Caco-2 (cell line): ENCODE measurements at regions not wholly inside any gene's neighbourhood (a gene's known extent, or its start where the extent isn't known, plus 50 kb on each side); places are given as distances from the start of the nearest gene placed in this dataset.

Experiments used
- BruUV-seq: library from RNA; stranded (reverse); fragments of 400-500 nt; replicated peaks from 2 replicates; lab custom pipeline; 2021; lab: Mats Ljungman, UMichigan
- CTCF ChIA-PET: fragments of 300-600 bp; sonication (Branson Sonifier 250); formaldehyde crosslinking; loops from one replicate; lab custom pipeline; 2022; ENCODE audit warnings: antibody characterized with exemption; lab: Charles Lee
- POLR2A ChIA-PET: fragments of 300-600 bp; sonication (Branson Sonifier 250); formaldehyde crosslinking; loops from one replicate; lab custom pipeline; 2022; ENCODE audit warnings: antibody characterized with exemption; lab: Charles Lee
- DNase-seq, 2 experiments: peaks; one replicate each; pipeline versions ENCODE4 v3.0.0 to v3.0.0-alpha.2; 2020 to 2022
- H3K27me3 ChIP-seq: replicated peaks from 2 replicates; pipeline ENCODE4 v1.6.0; 2011; ENCODE audit warnings: low read length; ENCODE audit not compliant: control insufficient read depth, insufficient read depth
- H3K36me3 ChIP-seq: 2 replicates; pipeline ENCODE4 v1.5.1; 2011; ENCODE audit warnings: low read length; ENCODE audit not compliant: control insufficient read depth, insufficient read depth
- H3K4me1 ChIP-seq: fragments of 250-450 bp; sonication (Bioruptor Pico); 2 replicates; pipeline ENCODE4 v1.5.1; 2020; ENCODE audit warnings: mild to moderate bottlenecking
- H3K4me3 ChIP-seq: 2 replicates; pipeline ENCODE4 v1.5.1; 2011; ENCODE audit warnings: low read depth, mild to moderate bottlenecking, control low read depth, low read length
- H3K9me3 ChIP-seq: fragments of 250-450 bp; sonication (Bioruptor Pico); 2 replicates; pipeline ENCODE4 v1.5.1; 2020; ENCODE audit warnings: mild to moderate bottlenecking, moderate library complexity
- H3K27ac Mint-ChIP-seq: one replicate; pipeline ENCODE4 v1.8.0; 2022; ENCODE audit warnings: mixed read lengths; ENCODE audit not compliant: unreplicated experiment
- H3K27me3 Mint-ChIP-seq: one replicate; pipeline ENCODE4 v1.8.0; 2022; ENCODE audit warnings: mixed read lengths; ENCODE audit not compliant: insufficient read depth, unreplicated experiment
- H3K36me3 Mint-ChIP-seq: one replicate; pipeline ENCODE4 v1.8.0; 2022; ENCODE audit warnings: mild to moderate bottlenecking, mixed read lengths; ENCODE audit not compliant: insufficient read depth, unreplicated experiment
- H3K4me1 Mint-ChIP-seq: one replicate; pipeline ENCODE4 v1.8.0; 2022; ENCODE audit warnings: low read depth, mixed read lengths; ENCODE audit not compliant: unreplicated experiment
- H3K4me3 Mint-ChIP-seq: one replicate; pipeline ENCODE4 v1.8.0; 2022; ENCODE audit warnings: mild to moderate bottlenecking, moderate library complexity, mixed read lengths; ENCODE audit not compliant: unreplicated experiment
- H3K9me3 Mint-ChIP-seq: one replicate; pipeline ENCODE4 v1.8.0; 2022; ENCODE audit warnings: mixed read lengths; ENCODE audit not compliant: unreplicated experiment
- intact Hi-C: fragments of 100-400 bp; cut with micrococcal nuclease; formaldehyde crosslinking; loops from one replicate; pipeline ENCODE4 v1.10.0; 2022; ENCODE audit not compliant: unreplicated experiment
- TF ChIP-seq, protein P1 (sequence below), 2 experiments: fragments of 200-600 bp in 1 of 2; IDR thresholded peaks; 1 replicate in 1 of 2; 2 replicates in 1 of 2; pipeline versions ENCODE4 v1.5.1 to v1.8.0; 2011 to 2022; ENCODE audit warnings: antibody characterized with exemption in 1 of 2, control low read depth in 1 of 2, inconsistent platforms in 1 of 2, low read depth in 1 of 2, low read length in 1 of 2, mild to moderate bottlenecking in 1 of 2, moderate library complexity in 1 of 2; ENCODE audit not compliant: insufficient read depth in 1 of 2, severe bottlenecking in 1 of 2, unreplicated experiment in 1 of 2

DNA sequence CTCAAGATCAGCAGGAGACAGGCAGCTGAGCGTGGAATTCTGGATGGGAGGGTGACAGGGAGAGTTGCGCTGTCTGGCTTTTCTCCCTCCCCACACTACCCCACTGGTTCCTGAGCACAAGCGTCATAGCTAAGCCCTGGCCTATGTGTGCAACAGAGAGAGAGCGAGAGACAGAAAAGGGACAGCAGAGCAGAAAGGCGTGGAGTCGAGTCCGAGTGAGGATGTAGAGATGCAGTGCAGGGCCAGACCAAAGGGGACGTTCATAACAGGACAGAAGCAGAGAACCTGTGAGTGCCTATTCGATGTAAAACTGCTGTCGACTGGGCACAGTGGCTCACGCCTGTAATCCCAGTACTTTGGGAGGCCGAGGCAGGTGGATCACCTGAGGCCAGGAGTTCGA is 94.0 kb upstream of the TMEM45B start:
- Histone ChIP-seq H3K9me3 (no peaks in the 10 kb centered on the region), H3K36me3 (peaks cover 5% of the 10 kb centered on the region; the same call in 1 of the 2 replicates), H3K4me3 (no peak overlapping the region), H3K4me1 (no peaks in the 10 kb centered on the region), H3K27me3 (no peaks in the 10 kb centered on the region)
- BruUV-seq: no TSS peak
- Mint-ChIP-seq H3K27me3 (no peaks in the 10 kb centered on the region), H3K36me3 (no peaks in the 10 kb centered on the region), H3K4me1 (no peaks in the 10 kb centered on the region), H3K27ac (no peak overlapping the region), H3K9me3 (no peaks in the 10 kb centered on the region), H3K4me3 (no peak overlapping the region)
- POLR2A ChIA-PET: no interaction called here
- TF ChIP-seq, protein P1, sequence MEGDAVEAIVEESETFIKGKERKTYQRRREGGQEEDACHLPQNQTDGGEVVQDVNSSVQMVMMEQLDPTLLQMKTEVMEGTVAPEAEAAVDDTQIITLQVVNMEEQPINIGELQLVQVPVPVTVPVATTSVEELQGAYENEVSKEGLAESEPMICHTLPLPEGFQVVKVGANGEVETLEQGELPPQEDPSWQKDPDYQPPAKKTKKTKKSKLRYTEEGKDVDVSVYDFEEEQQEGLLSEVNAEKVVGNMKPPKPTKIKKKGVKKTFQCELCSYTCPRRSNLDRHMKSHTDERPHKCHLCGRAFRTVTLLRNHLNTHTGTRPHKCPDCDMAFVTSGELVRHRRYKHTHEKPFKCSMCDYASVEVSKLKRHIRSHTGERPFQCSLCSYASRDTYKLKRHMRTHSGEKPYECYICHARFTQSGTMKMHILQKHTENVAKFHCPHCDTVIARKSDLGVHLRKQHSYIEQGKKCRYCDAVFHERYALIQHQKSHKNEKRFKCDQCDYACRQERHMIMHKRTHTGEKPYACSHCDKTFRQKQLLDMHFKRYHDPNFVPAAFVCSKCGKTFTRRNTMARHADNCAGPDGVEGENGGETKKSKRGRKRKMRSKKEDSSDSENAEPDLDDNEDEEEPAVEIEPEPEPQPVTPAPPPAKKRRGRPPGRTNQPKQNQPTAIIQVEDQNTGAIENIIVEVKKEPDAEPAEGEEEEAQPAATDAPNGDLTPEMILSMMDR (IDR thresholded peaks at IDR 0.05; ENCODE audit: insufficient read depth in 1 of 2, low read depth in 1 of 2, low read length in 1 of 2, severe bottlenecking in 1 of 2, unreplicated experiment in 1 of 2): no peak
- CTCF ChIA-PET: no interaction called here
- DNase-seq: no peak
- intact Hi-C loops: no loop called here

DNA sequence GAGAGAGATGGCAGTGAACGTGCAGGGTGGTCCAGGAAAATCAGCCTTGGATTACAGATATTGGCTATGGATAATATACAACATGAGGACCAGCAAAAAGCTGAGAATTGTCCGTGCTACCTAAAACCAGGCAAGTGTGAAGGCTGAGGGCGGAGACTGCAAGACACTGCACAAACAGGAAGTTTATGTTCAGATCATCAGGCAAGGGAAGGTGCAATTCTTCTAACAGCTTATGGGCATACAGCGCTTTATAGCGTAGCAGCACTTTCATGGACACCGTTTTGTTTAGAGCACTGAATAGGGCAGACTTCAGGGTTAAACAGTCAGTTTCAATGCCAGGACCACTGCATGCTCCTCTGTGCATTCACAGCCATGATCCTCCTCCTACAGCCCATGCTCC is 93.1 kb upstream of the TMEM45B start:
- no TSS peak for BruUV-seq
- no peaks in the 10 kb centered on the region for H3K4me1 Mint-ChIP-seq
- POLR2A ChIA-PET: no interaction called here
- H3K9me3 Mint-ChIP-seq: no peaks in the 10 kb centered on the region
- Histone ChIP-seq H3K4me3 (no peak overlapping the region), H3K36me3 (peaks cover 5% of the 10 kb centered on the region; the same call in 1 of the 2 replicates), H3K27me3 (no peaks in the 10 kb centered on the region), H3K4me1 (no peaks in the 10 kb centered on the region), H3K9me3 (no peaks in the 10 kb centered on the region)
- intact Hi-C loops: no loop called here
- no peak overlapping the region for H3K4me3 Mint-ChIP-seq
- CTCF ChIA-PET: interaction anchor here (1.7 kb wide), 1 partner anchor 347 kb away, joined by 3 read pairs; the partner anchor contains the start of gene BARX2
- TF ChIP-seq, protein P1 (IDR thresholded peaks at IDR 0.05; ENCODE audit: insufficient read depth in 1 of 2, low read depth in 1 of 2, low read length in 1 of 2, severe bottlenecking in 1 of 2, unreplicated experiment in 1 of 2): no peak
- no peaks in the 10 kb centered on the region for H3K36me3 Mint-ChIP-seq
- no peaks in the 10 kb centered on the region for H3K27me3 Mint-ChIP-seq
- no peak for DNase-seq
- no peak overlapping the region for H3K27ac Mint-ChIP-seq

DNA sequence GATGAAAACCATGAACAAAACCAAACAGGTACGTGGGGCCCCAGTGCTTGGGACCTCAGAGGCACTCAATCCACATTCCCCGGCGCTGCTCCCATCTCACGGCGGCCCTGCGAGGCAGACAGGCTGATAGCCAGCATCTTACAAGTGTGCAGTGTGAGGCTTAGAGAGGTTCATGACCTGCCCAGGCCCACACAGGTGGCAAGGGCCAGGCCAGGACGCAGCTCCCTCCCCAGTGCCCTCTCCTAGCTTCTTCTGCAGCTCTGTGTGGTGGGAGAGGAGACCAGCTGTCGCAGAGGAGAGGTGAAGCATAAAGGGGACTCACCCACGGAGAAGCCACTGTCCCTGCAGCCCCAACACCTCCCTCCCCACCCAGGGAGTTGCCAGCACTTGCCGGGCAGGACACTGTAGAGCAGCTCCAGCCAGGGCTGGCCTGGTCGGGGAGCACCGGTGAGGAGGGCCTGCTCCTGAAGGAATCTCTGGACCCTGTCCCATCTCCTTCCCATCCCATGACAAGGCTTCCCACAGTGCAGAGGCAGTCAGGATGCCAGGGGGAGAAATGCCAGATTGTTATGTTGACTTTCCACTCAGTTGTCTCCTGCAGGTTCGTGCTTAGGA is 92.4 kb upstream of the TMEM45B start:
- Histone ChIP-seq H3K36me3 (peaks cover 5% of the 10 kb centered on the region; the same call in 1 of the 2 replicates), H3K9me3 (no peaks in the 10 kb centered on the region), H3K4me1 (no peaks in the 10 kb centered on the region), H3K4me3 (no peak overlapping the region), H3K27me3 (no peaks in the 10 kb centered on the region)
- no peak overlapping the region for H3K27ac Mint-ChIP-seq
- intact Hi-C loops: no loop called here
- H3K27me3 Mint-ChIP-seq: no peaks in the 10 kb centered on the region
- peak in 1 of 2 experiments; percentile 40 for DNase-seq
- TF ChIP-seq, protein P1 (IDR thresholded peaks at IDR 0.05; ENCODE audit: insufficient read depth in 1 of 2, low read depth in 1 of 2, low read length in 1 of 2, severe bottlenecking in 1 of 2, unreplicated experiment in 1 of 2): no peak
- ChIA-PET POLR2A (no interaction called here), CTCF (interaction anchor here (1.7 kb wide), 1 partner anchor 348 kb away, joined by 3 read pairs; the partner anchor contains the start of gene BARX2)
- no peaks in the 10 kb centered on the region for H3K36me3 Mint-ChIP-seq
- no peak overlapping the region for H3K4me3 Mint-ChIP-seq
- no peaks in the 10 kb centered on the region for H3K4me1 Mint-ChIP-seq
- BruUV-seq: no TSS peak
- no peaks in the 10 kb centered on the region for H3K9me3 Mint-ChIP-seq
